ENCODE measurements at regions not wholly inside any gene's neighbourhood (a gene's known extent, or its start where the extent isn't known, plus 50 kb on each side); places are given as distances from the start of the nearest gene placed in this dataset.

- no peaks in the 10 kb centered on the region for H3K27me3 ChIP-seq (ENCODE audit: control insufficient read depth in 2 of 2, insufficient read depth in 2 of 2, low read length in 2 of 2)
- no peaks in the 10 kb centered on the region; the same call in 1 of the 2 replicates for H3K9me3 ChIP-seq (replicated peaks; ENCODE audit: control insufficient read depth, insufficient read depth, low read depth, low read length)
- H3K4me3 ChIP-seq, result no peak overlapping the region
- no TSS peak for BruUV-seq (replicated peaks)
- POLR2A ChIA-PET, result no interaction called here
- intact Hi-C loops (cut with micrococcal nuclease), result no loop called here
- in situ Hi-C loops (cut with MboI), result no loop called here
- H3K4me2 ChIP-seq (ENCODE audit: insufficient read depth, low read length), result no peak overlapping the region
- no peaks in the 10 kb centered on the region for H4K20me1 ChIP-seq (replicated peaks; ENCODE audit: control insufficient read depth, insufficient read depth, low read length)
- DNase-seq (ENCODE audit: extremely low read depth in 1 of 4, low spot score in 3 of 4) (no peak), FAIRE-seq (no peak), ATAC-seq (no peak)
- no peaks in the 10 kb centered on the region for H3K4me1 ChIP-seq (replicated peaks in 1 of 2; ENCODE audit: control insufficient read depth in 2 of 2, insufficient read depth in 2 of 2, low read length in 2 of 2)
- no peaks in the 10 kb centered on the region for H3K36me3 ChIP-seq (ENCODE audit: control insufficient read depth, insufficient read depth, low read length)
- H3K27ac ChIP-seq (ENCODE audit: extremely low read depth, low read depth, low read length), result no peak overlapping the region
- CTCF ChIA-PET (ENCODE audit: low intra/inter-chr PET ratio), result no interaction called here
- H3K9me1 ChIP-seq (ENCODE audit: control insufficient read depth, insufficient read depth, low read length), result no peaks in the 10 kb centered on the region
- WGBS (ENCODE audit: insufficient coverage, low coverage, missing lambda C conversion rate), result 0% methylated on average over 2 of the region's 2 CpGs
- no peaks in the 10 kb centered on the region for H3K79me2 ChIP-seq (ENCODE audit: control insufficient read depth, insufficient read depth, low read length)
- H3K9ac ChIP-seq (ENCODE audit: insufficient read depth in 1 of 2, low read depth in 2 of 2, low read length in 2 of 2), result no peak overlapping the region
- H2AFZ ChIP-seq (ENCODE audit: low read depth, low read length), result no peak overlapping the region
- TF ChIP-seq CXXC5 (CRISPR knock-in tag; IDR thresholded peaks at IDR 0.05), result no peak
- TF ChIP-seq TOE1 (IDR thresholded peaks at IDR 0.05; ENCODE audit: borderline replicate concordance), result no peak
- no peak for TF ChIP-seq TOE1 (CRISPR knock-in tag; IDR thresholded peaks at IDR 0.05; ENCODE audit: borderline replicate concordance, low read depth)
- TF ChIP-seq, protein P1, sequence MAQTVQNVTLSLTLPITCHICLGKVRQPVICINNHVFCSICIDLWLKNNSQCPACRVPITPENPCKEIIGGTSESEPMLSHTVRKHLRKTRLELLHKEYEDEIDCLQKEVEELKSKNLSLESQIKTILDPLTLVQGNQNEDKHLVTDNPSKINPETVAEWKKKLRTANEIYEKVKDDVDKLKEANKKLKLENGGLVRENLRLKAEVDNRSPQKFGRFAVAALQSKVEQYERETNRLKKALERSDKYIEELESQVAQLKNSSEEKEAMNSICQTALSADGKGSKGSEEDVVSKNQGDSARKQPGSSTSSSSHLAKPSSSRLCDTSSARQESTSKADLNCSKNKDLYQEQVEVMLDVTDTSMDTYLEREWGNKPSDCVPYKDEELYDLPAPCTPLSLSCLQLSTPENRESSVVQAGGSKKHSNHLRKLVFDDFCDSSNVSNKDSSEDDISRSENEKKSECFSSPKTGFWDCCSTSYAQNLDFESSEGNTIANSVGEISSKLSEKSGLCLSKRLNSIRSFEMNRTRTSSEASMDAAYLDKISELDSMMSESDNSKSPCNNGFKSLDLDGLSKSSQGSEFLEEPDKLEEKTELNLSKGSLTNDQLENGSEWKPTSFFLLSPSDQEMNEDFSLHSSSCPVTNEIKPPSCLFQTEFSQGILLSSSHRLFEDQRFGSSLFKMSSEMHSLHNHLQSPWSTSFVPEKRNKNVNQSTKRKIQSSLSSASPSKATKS (CRISPR knock-in tag; IDR thresholded peaks at IDR 0.05), result no peak
- no peak for TF ChIP-seq DEAF1 (CRISPR knock-in tag; IDR thresholded peaks at IDR 0.05)
- TF ChIP-seq, protein P2, sequence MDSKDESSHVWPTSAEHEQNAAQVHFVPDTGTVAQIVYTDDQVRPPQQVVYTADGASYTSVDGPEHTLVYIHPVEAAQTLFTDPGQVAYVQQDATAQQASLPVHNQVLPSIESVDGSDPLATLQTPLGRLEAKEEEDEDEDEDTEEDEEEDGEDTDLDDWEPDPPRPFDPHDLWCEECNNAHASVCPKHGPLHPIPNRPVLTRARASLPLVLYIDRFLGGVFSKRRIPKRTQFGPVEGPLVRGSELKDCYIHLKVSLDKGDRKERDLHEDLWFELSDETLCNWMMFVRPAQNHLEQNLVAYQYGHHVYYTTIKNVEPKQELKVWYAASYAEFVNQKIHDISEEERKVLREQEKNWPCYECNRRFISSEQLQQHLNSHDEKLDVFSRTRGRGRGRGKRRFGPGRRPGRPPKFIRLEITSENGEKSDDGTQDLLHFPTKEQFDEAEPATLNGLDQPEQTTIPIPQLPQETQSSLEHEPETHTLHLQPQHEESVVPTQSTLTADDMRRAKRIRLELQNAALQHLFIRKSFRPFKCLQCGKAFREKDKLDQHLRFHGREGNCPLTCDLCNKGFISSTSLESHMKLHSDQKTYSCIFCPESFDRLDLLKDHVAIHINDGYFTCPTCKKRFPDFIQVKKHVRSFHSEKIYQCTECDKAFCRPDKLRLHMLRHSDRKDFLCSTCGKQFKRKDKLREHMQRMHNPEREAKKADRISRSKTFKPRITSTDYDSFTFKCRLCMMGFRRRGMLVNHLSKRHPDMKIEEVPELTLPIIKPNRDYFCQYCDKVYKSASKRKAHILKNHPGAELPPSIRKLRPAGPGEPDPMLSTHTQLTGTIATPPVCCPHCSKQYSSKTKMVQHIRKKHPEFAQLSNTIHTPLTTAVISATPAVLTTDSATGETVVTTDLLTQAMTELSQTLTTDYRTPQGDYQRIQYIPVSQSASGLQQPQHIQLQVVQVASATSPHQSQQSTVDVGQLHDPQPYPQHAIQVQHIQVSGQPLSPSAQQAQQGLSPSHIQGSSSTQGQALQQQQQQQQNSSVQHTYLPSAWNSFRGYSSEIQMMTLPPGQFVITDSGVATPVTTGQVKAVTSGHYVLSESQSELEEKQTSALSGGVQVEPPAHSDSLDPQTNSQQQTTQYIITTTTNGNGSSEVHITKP (IDR thresholded peaks at IDR 0.05; ENCODE audit: partially characterized antibody), result no peak
- TF ChIP-seq, protein P3, sequence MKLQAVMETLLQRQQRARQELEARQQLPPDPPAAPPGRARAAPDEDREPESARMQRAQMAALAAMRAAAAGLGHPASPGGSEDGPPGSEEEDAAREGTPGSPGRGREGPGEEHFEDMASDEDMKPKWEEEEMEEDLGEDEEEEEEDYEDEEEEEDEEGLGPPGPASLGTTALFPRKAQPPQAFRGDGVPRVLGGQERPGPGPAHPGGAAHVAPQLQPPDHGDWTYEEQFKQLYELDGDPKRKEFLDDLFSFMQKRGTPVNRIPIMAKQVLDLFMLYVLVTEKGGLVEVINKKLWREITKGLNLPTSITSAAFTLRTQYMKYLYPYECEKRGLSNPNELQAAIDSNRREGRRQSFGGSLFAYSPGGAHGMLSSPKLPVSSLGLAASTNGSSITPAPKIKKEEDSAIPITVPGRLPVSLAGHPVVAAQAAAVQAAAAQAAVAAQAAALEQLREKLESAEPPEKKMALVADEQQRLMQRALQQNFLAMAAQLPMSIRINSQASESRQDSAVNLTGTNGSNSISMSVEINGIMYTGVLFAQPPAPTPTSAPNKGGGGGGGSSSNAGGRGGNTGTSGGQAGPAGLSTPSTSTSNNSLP (IDR thresholded peaks at IDR 0.05; ENCODE audit: borderline replicate concordance, low read depth, low read length), result no peak
- TF ChIP-seq, protein P4, sequence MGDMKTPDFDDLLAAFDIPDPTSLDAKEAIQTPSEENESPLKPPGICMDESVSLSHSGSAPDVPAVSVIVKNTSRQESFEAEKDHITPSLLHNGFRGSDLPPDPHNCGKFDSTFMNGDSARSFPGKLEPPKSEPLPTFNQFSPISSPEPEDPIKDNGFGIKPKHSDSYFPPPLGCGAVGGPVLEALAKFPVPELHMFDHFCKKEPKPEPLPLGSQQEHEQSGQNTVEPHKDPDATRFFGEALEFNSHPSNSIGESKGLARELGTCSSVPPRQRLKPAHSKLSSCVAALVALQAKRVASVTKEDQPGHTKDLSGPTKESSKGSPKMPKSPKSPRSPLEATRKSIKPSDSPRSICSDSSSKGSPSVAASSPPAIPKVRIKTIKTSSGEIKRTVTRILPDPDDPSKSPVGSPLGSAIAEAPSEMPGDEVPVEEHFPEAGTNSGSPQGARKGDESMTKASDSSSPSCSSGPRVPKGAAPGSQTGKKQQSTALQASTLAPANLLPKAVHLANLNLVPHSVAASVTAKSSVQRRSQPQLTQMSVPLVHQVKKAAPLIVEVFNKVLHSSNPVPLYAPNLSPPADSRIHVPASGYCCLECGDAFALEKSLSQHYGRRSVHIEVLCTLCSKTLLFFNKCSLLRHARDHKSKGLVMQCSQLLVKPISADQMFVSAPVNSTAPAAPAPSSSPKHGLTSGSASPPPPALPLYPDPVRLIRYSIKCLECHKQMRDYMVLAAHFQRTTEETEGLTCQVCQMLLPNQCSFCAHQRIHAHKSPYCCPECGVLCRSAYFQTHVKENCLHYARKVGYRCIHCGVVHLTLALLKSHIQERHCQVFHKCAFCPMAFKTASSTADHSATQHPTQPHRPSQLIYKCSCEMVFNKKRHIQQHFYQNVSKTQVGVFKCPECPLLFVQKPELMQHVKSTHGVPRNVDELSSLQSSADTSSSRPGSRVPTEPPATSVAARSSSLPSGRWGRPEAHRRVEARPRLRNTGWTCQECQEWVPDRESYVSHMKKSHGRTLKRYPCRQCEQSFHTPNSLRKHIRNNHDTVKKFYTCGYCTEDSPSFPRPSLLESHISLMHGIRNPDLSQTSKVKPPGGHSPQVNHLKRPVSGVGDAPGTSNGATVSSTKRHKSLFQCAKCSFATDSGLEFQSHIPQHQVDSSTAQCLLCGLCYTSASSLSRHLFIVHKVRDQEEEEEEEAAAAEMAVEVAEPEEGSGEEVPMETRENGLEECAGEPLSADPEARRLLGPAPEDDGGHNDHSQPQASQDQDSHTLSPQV (IDR thresholded peaks at IDR 0.05), result no peak
These were observed 256.1 kb upstream of the UBASH3B start for GRCh38 chr11:122399375-122399774.

Data from K562 (cell line).